IMR-90 (cell line): ENCODE measurements at regions not wholly inside any gene's neighbourhood (a gene's known extent, or its start where the extent isn't known, plus 50 kb on each side); places are given as distances from the start of the nearest gene placed in this dataset.

Source experiments
- ATAC-seq: fragments of 200-7000 bp; cut with Tn5 transposase; 2 replicates; pipeline ENCODE4 v1.9.1; 2020; ENCODE audit warnings: low read depth, mild to moderate bottlenecking, moderate library complexity
- BruUV-seq: library from RNA; stranded (reverse); fragments of 400-500 nt; replicated peaks from 2 replicates; lab custom pipeline; 2021; lab: Mats Ljungman, UMichigan
- CTCF ChIA-PET: fragments of 300-600 bp; formaldehyde crosslinking; extraction: SDS; loops from one replicate; lab custom pipeline; 2021; ENCODE audit warnings: antibody characterized with exemption; lab: Yijun Ruan, JAX
- POLR2A ChIA-PET: fragments of 300-600 bp; sonication (Branson Sonifier 250); formaldehyde crosslinking; loops from one replicate; lab custom pipeline; 2022; ENCODE audit warnings: antibody characterized with exemption; ENCODE audit not compliant: unreplicated experiment; lab: Charles Lee
- DNase-seq: peaks from one replicate; pipeline ENCODE4 v3.0.0; 2013
- H2AFZ ChIP-seq: replicated peaks from 2 replicates; pipeline ENCODE3; 2013; ENCODE audit warnings: low read length, mild to moderate bottlenecking; ENCODE audit not compliant: poor library complexity
- H2AK5ac ChIP-seq: 2 replicates; pipeline ENCODE4 v1.6.1; 2013; ENCODE audit warnings: low read depth, low read length, inconsistent platforms
- H2AK9ac ChIP-seq: replicated peaks from 2 replicates; pipeline ENCODE3; 2013; ENCODE audit warnings: mild to moderate bottlenecking, low read depth, low read length, moderate library complexity; ENCODE audit not compliant: poor library complexity
- H2BK120ac ChIP-seq: 2 replicates; pipeline ENCODE4 v1.6.1; 2013; ENCODE audit warnings: low read depth, low read length, inconsistent platforms
- H2BK15ac ChIP-seq: 3 replicates; pipeline ENCODE4 v1.6.1; 2013; ENCODE audit warnings: low read depth, low read length, inconsistent platforms
- H2BK20ac ChIP-seq: 2 replicates; pipeline ENCODE4 v1.6.1; 2013; ENCODE audit warnings: low read depth, mild to moderate bottlenecking, inconsistent platforms, low read length, moderate library complexity
- H2BK5ac ChIP-seq: 2 replicates; pipeline ENCODE4 v1.6.1; 2013; ENCODE audit warnings: mild to moderate bottlenecking, low read depth, low read length, inconsistent platforms; ENCODE audit not compliant: poor library complexity, severe bottlenecking
- H3K14ac ChIP-seq: replicated peaks from 2 replicates; pipeline ENCODE4 v1.6.1; 2013; ENCODE audit warnings: low read depth, low read length, inconsistent platforms
- H3K18ac ChIP-seq: 2 replicates; pipeline ENCODE4 v1.6.1; 2013; ENCODE audit warnings: low read depth, low read length, control low read depth
- H3K23ac ChIP-seq: 2 replicates; pipeline ENCODE4 v1.6.1; 2013; ENCODE audit warnings: low read depth, low read length, inconsistent platforms
- H3K27ac ChIP-seq: 2 replicates; pipeline ENCODE4 v1.5.1; 2013; ENCODE audit warnings: mild to moderate bottlenecking, control low read depth, low read length; ENCODE audit not compliant: insufficient read depth
- H3K27me3 ChIP-seq: 2 replicates; pipeline ENCODE4 v1.6.1; 2013; ENCODE audit warnings: low read length; ENCODE audit not compliant: control insufficient read depth, insufficient read depth
- H3K36me3 ChIP-seq: 2 replicates; pipeline ENCODE4 v1.6.1; 2013; ENCODE audit warnings: low read length, mixed read lengths; ENCODE audit not compliant: control insufficient read depth, insufficient read depth
- H3K4ac ChIP-seq: 2 replicates; pipeline ENCODE4 v1.6.1; 2013; ENCODE audit warnings: low read depth, low read length, inconsistent platforms
- H3K4me1 ChIP-seq: 2 replicates; pipeline ENCODE4 v1.6.1; 2013; ENCODE audit warnings: low read length, mixed read lengths; ENCODE audit not compliant: control insufficient read depth, insufficient read depth
- H3K4me2 ChIP-seq: 2 replicates; pipeline ENCODE4 v1.6.1; 2013; ENCODE audit warnings: low read depth, mild to moderate bottlenecking, control low read depth, low read length, moderate library complexity
- H3K4me3 ChIP-seq: 2 replicates; pipeline ENCODE4 v1.5.1; 2013; ENCODE audit warnings: low read depth, mild to moderate bottlenecking, control low read depth, low read length, moderate library complexity; ENCODE audit not compliant: insufficient read depth
- H3K56ac ChIP-seq: 2 replicates; pipeline ENCODE4 v1.6.1; 2013; ENCODE audit warnings: low read length, inconsistent platforms; ENCODE audit not compliant: insufficient read depth; ENCODE audit errors: extremely low read depth
- H3K79me1 ChIP-seq, 2 experiments: 2 replicates each; pipeline ENCODE4 v1.6.1; 2013; ENCODE audit warnings: low read length in 2 of 2, inconsistent platforms in 1 of 2, low read depth in 1 of 2
- H3K9ac ChIP-seq: 2 replicates; pipeline ENCODE4 v1.6.1; 2013; ENCODE audit warnings: low read depth, low read length, control low read depth
- H3K9me1 ChIP-seq: 2 replicates; pipeline ENCODE4 v1.6.1; 2013; ENCODE audit warnings: low read length, inconsistent platforms; ENCODE audit not compliant: insufficient read depth
- H3K9me3 ChIP-seq: 2 replicates; pipeline ENCODE4 v1.6.1; 2013; ENCODE audit warnings: low read length; ENCODE audit not compliant: control insufficient read depth, insufficient read depth
- H4K20me1 ChIP-seq: 2 replicates; pipeline ENCODE4 v1.6.1; 2013; ENCODE audit warnings: low read length, inconsistent platforms; ENCODE audit not compliant: insufficient read depth
- H4K5ac ChIP-seq: 2 replicates; pipeline ENCODE4 v1.6.1; 2013; ENCODE audit warnings: mild to moderate bottlenecking, low read depth, low read length, control low read depth
- H4K8ac ChIP-seq, 2 experiments: 2 replicates each; pipeline ENCODE4 v1.6.1; 2013; ENCODE audit warnings: low read depth in 2 of 2, low read length in 2 of 2, control low read depth in 1 of 2, inconsistent platforms in 1 of 2
- H4K91ac ChIP-seq: 2 replicates; pipeline ENCODE4 v1.6.1; 2013; ENCODE audit warnings: low read depth, low read length, inconsistent platforms; ENCODE audit not compliant: insufficient read depth
- BHLHE40 ChIP-seq: fragments of 150-350 bp; IDR thresholded peaks from 2 replicates; pipeline ENCODE4 v1.6.1; 2016; ENCODE audit warnings: mild to moderate bottlenecking, low read depth, low read length
- CHD1 ChIP-seq: IDR thresholded peaks from 2 replicates; pipeline ENCODE4 v1.6.1; 2012; ENCODE audit warnings: low read depth, low read length, improper control_type of control experiment
- CTCF ChIP-seq: conservative IDR thresholded peaks from 2 replicates; pipeline ENCODE4 v1.5.1; 2012; ENCODE audit warnings: mild to moderate bottlenecking, low read depth, low read length, improper control_type of control experiment
- MAFK ChIP-seq: IDR thresholded peaks from 2 replicates; pipeline ENCODE4 v1.6.1; 2012; ENCODE audit warnings: low read depth, low read length, improper control_type of control experiment
- MAZ ChIP-seq: IDR thresholded peaks from 2 replicates; pipeline ENCODE4 v1.6.1; 2012; ENCODE audit warnings: low read depth, mild to moderate bottlenecking, low read length, improper control_type of control experiment, moderate library complexity, borderline replicate concordance
- MXI1 ChIP-seq: IDR thresholded peaks from 2 replicates; pipeline ENCODE4 v1.6.1; 2012; ENCODE audit warnings: low read depth, mild to moderate bottlenecking, low read length, moderate library complexity, borderline replicate concordance
- POLR2A ChIP-seq: IDR thresholded peaks from 2 replicates; pipeline ENCODE4 v1.6.1; 2012; ENCODE audit warnings: mild to moderate bottlenecking, low read depth, low read length
- RAD21 ChIP-seq: IDR thresholded peaks from 2 replicates; pipeline ENCODE4 v1.6.1; 2012; ENCODE audit warnings: low read length, improper control_type of control experiment
- RCOR1 ChIP-seq: IDR thresholded peaks from 2 replicates; pipeline ENCODE4 v1.6.1; 2012; ENCODE audit warnings: mild to moderate bottlenecking, low read length, improper control_type of control experiment; ENCODE audit not compliant: insufficient replicate concordance
- SMC3 ChIP-seq: fragments of 150-350 bp; IDR thresholded peaks from 2 replicates; pipeline ENCODE4 v1.6.1; 2016; ENCODE audit warnings: low read depth, mild to moderate bottlenecking, antibody characterized with exemption, low read length, moderate library complexity
- USF2 ChIP-seq: fragments of 150-350 bp; IDR thresholded peaks from 2 replicates; pipeline ENCODE4 v1.6.1; 2017; ENCODE audit warnings: mild to moderate bottlenecking, antibody characterized with exemption, low read length, low read depth
- WGBS, 2 experiments: methylation state at CpG; one replicate each; pipeline versions ENCODE4 v1.1.5 to v1.1.7; 2013; ENCODE audit warnings: missing lambda C conversion rate in 2 of 2; ENCODE audit not compliant: insufficient read length in 1 of 2; ENCODE audit errors: extremely low coverage in 2 of 2; 5-methylcytosine and 5-hydroxymethylcytosine counted together
- dilution Hi-C: fragments of 300-500 bp; cut with HindIII; formaldehyde crosslinking; loops from one replicate; pipeline ENCODE4 v1.14.3; 2018; ENCODE audit warnings: low sequenced_read_pairs; ENCODE audit not compliant: unreplicated experiment
- in situ Hi-C: fragments of 300-500 bp; cut with MboI; formaldehyde crosslinking; loops from 3 replicates; pipeline ENCODE4 v1.14.3; 2019; ENCODE audit warnings: low sequenced_read_pairs, inconsistent platforms, mixed read lengths
- intact Hi-C: fragments of 100-400 bp; cut with micrococcal nuclease; formaldehyde crosslinking; loops from 2 replicates; pipeline ENCODE4 v1.10.0; 2022
- TF ChIP-seq, protein P1 (sequence below): fragments of 150-350 bp; IDR thresholded peaks from 2 replicates; pipeline ENCODE4 v1.6.1; 2016; ENCODE audit warnings: low read depth, mild to moderate bottlenecking, low read length, moderate library complexity, borderline replicate concordance

GRCh38 chr11:114784891-114785290 lies 106.6 kb downstream of the NXPE2 start:
- no peak overlapping the region for H3K27ac ChIP-seq
- H3K56ac ChIP-seq: no peak overlapping the region
- no peaks in the 10 kb centered on the region for H4K20me1 ChIP-seq
- no peak overlapping the region for H4K91ac ChIP-seq
- no CpG with 5 or more reads among the region's 4 CpGs for WGBS, 2 experiments
- no TSS peak for BruUV-seq
- H3K4me3 ChIP-seq: no peak overlapping the region
- H2AFZ ChIP-seq: no peak overlapping the region
- no peak overlapping the region for H4K5ac ChIP-seq
- no peak for ATAC-seq
- DNase-seq: no peak
- no peaks in the 10 kb centered on the region for H3K36me3 ChIP-seq
- H2BK20ac ChIP-seq: no peak overlapping the region
- TF ChIP-seq SMC3 (no peak), MXI1 (no peak), USF2 (no peak), RCOR1 (no peak), CTCF (no peak), MAZ (no peak), BHLHE40 (no peak), CHD1 (no peak), RAD21 (no peak), MAFK (no peak), POLR2A (no peak)
- TF ChIP-seq, protein P1, sequence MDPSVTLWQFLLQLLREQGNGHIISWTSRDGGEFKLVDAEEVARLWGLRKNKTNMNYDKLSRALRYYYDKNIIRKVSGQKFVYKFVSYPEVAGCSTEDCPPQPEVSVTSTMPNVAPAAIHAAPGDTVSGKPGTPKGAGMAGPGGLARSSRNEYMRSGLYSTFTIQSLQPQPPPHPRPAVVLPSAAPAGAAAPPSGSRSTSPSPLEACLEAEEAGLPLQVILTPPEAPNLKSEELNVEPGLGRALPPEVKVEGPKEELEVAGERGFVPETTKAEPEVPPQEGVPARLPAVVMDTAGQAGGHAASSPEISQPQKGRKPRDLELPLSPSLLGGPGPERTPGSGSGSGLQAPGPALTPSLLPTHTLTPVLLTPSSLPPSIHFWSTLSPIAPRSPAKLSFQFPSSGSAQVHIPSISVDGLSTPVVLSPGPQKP: no peak
- in situ Hi-C loops: no loop called here
- ChIA-PET POLR2A (no interaction called here), CTCF (no interaction called here)
- H3K23ac ChIP-seq: no peak overlapping the region
- no peak overlapping the region for H3K18ac ChIP-seq
- no peaks in the 10 kb centered on the region for H3K9me3 ChIP-seq
- no peaks in the 10 kb centered on the region for H3K4me1 ChIP-seq
- no peaks in the 10 kb centered on the region for H3K79me1 ChIP-seq
- H3K14ac ChIP-seq: no peak overlapping the region
- H2BK15ac ChIP-seq: no peak overlapping the region
- no peak overlapping the region for H2BK5ac ChIP-seq
- no peak overlapping the region for H3K4ac ChIP-seq
- intact Hi-C loops: no loop called here
- no peak overlapping the region for H3K9ac ChIP-seq
- no peak overlapping the region for H2BK120ac ChIP-seq
- no peak overlapping the region for H4K8ac ChIP-seq
- H2AK9ac ChIP-seq: no peak overlapping the region
- no peaks in the 10 kb centered on the region for H3K27me3 ChIP-seq
- dilution Hi-C loops: no loop called here
- H2AK5ac ChIP-seq: no peak overlapping the region
- H3K4me2 ChIP-seq: no peak overlapping the region
- no peaks in the 10 kb centered on the region for H3K9me1 ChIP-seq
